Stimulated activated CD8-positive, alpha-beta memory T cell treated with anti-CD3 and anti-CD28 coated beads, Interleukin-7, amount 100 ng/mL, for 1 hour (primary cell): ENCODE measurements at regions not wholly inside any gene's neighbourhood (a gene's known extent, or its start where the extent isn't known, plus 50 kb on each side); places are given as distances from the start of the nearest gene placed in this dataset.
"Not testable (repeated sequence)": the region's sequence is repeated elsewhere in the genome, so short reads cannot be mapped to it uniquely, and the experiment has no call there.

Source experiments
- DNase-seq, 2 donors: peaks; one replicate each; pipeline ENCODE4 v3.0.0-alpha.2; 2020; ENCODE audit warnings: low read depth in 2 of 2

GRCh38 chr9:2496169-2496568 is 125.4 kb upstream of the VLDLR start:
- no peak for DNase-seq

GRCh38 chr9:2496934-2497333 is 124.7 kb upstream of the VLDLR start:
- no peak for DNase-seq

- DNase-seq: no peak
These were observed 123.8 kb upstream of the VLDLR start for GRCh38 chr9:2497666-2498400.

GRCh38 chr9:2502210-2502609 is 119.4 kb upstream of the VLDLR start:
- no peak for DNase-seq

- no peak for DNase-seq
These were observed 118.8 kb upstream of the VLDLR start for GRCh38 chr9:2502760-2503159.

GRCh38 chr9:2506321-2506720 is 115.3 kb upstream of the VLDLR start:
- no peak for DNase-seq

GRCh38 chr9:2523591-2523990 is 98.0 kb upstream of the VLDLR start:
- no peak for DNase-seq

- DNase-seq: no peak
These were observed 97.0 kb upstream of the VLDLR start for GRCh38 chr9:2524601-2525000.

- DNase-seq: no peak
These were observed 96.4 kb upstream of the VLDLR start for GRCh38 chr9:2525147-2525546.

GRCh38 chr9:2526071-2526828 is 95.3 kb upstream of the VLDLR start:
- no peak for DNase-seq

- DNase-seq: no peak
These were observed 90.1 kb upstream of the VLDLR start for GRCh38 chr9:2531481-2531880.

GRCh38 chr9:2536511-2536910 is 85.1 kb upstream of the VLDLR start:
- no peak for DNase-seq

- DNase-seq: no peak
These were observed 75.6 kb upstream of the VLDLR start for GRCh38 chr9:2545881-2546490.

- not testable (repeated sequence) for DNase-seq
These were observed 65.5 kb upstream of the VLDLR start for GRCh38 chr9:2555899-2556600.

GRCh38 chr9:2557693-2558092 is 63.9 kb upstream of the VLDLR start:
- DNase-seq: no peak

GRCh38 chr9:2559192-2560152 is 62.1 kb upstream of the VLDLR start:
- DNase-seq: no peak

GRCh38 chr9:2560180-2560579 is 61.4 kb upstream of the VLDLR start:
- no peak for DNase-seq

- no peak for DNase-seq
These were observed 55.8 kb upstream of the VLDLR start for GRCh38 chr9:2565676-2566340.

GRCh38 chr9:2567922-2568321 is 53.7 kb upstream of the VLDLR start:
- no peak for DNase-seq

GRCh38 chr9:2568689-2569088 is 52.9 kb upstream of the VLDLR start:
- no peak for DNase-seq
